ENCODE measurements at regions not wholly inside any gene's neighbourhood (a gene's known extent, or its start where the extent isn't known, plus 50 kb on each side); places are given as distances from the start of the nearest gene placed in this dataset.

DNA sequence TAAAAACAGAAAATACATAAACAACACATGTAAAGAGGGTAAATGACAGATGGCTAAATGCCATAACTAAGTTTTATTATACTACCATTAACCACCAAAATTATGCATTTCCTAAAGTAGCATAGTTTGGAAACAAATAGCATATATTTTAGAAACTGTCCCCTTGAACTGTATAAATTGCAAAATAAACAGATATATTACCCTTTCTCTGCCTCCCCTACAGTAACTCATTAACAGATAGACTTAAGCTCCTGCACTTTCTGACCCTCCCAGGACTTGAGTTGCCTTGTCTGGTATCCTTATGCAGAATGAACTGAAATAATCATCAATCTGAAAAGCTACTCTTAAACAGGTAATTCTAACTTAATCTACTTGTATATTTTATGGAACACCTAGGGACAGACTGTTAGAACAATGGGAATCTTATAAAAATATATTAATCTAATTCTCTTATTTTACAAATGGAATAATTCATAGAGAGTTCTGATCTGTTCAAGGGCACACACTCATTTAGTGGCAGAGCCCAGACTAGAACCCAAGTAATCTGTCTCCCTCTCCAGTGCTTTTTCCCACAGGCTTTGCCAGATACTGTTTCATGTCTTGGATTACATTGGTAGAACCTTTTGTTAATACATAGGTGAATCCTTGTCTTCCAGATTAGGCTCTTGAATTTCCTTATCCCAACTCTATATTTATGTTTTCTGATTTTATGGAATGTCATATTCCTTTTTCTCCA lies 50.6 kb upstream of the LOC128125822 start:
- DNase-seq (ENCODE audit: insufficient read length, low spot score), result no peak
- FAIRE-seq, result no peak

Data from HTR-8/SVneo (cell line).